GM06990 (cell line): ENCODE measurements at regions not wholly inside any gene's neighbourhood (a gene's known extent, or its start where the extent isn't known, plus 50 kb on each side); places are given as distances from the start of the nearest gene placed in this dataset.

Experiments
- DNase-seq: peaks from one replicate; pipeline ENCODE4 v3.0.0-alpha.2; 2011; ENCODE audit not compliant: insufficient read length; ENCODE audit errors: extremely low read depth
- H3K27me3 ChIP-seq: replicated peaks from 2 replicates; pipeline ENCODE4 v1.6.0; 2011; ENCODE audit warnings: low read length; ENCODE audit not compliant: control insufficient read depth, insufficient read depth
- H3K36me3 ChIP-seq: 2 replicates; pipeline ENCODE4 v1.5.1; 2011; ENCODE audit warnings: low read length; ENCODE audit not compliant: control insufficient read depth, insufficient read depth
- H3K4me3 ChIP-seq: replicated peaks from 2 replicates; pipeline ENCODE4 v1.5.1; 2011; ENCODE audit warnings: low read depth, mild to moderate bottlenecking, control low read depth, low read length
- CTCF ChIP-seq: IDR thresholded peaks from 2 replicates; pipeline ENCODE4 v1.5.1; 2011; ENCODE audit warnings: low read length, control low read depth, mild to moderate bottlenecking, inconsistent platforms; ENCODE audit not compliant: insufficient read depth, poor library complexity, severe bottlenecking

DNA sequence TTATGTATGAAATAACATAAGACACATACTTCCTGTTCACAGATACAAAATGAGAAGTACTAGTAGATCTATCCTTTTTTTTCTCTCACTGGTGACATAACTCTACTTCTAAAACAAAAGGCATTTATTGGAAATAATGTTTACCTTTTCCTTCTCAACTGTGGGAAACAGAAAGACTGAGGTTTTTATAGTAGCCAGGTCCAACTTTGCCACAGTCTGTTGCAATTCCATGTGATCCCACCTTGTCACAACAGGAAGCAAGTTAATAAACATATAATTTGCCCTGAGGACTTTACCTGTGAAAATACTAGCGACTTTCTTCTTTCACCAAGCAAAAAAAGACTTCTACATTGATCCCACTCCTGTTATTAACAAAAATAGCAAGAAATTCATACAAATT, 475.8 kb downstream of the PDGFC start:
- no peak for DNase-seq
- H3K27me3 ChIP-seq: no peaks in the 10 kb centered on the region
- H3K4me3 ChIP-seq: no peak overlapping the region
- H3K36me3 ChIP-seq: no peaks in the 10 kb centered on the region
- no peak for TF ChIP-seq CTCF

GRCh38 chr4:156495091-156495490, 476.5 kb downstream of the PDGFC start:
- H3K36me3 ChIP-seq: no peaks in the 10 kb centered on the region
- no peak overlapping the region for H3K4me3 ChIP-seq
- no peaks in the 10 kb centered on the region for H3K27me3 ChIP-seq
- TF ChIP-seq CTCF: no peak
- DNase-seq: no peak

GRCh38 chr4:156493858-156494257, 477.7 kb downstream of the PDGFC start:
- TF ChIP-seq CTCF: no peak
- no peaks in the 10 kb centered on the region for H3K27me3 ChIP-seq
- no peak overlapping the region for H3K4me3 ChIP-seq
- DNase-seq: no peak
- no peaks in the 10 kb centered on the region for H3K36me3 ChIP-seq

- Histone ChIP-seq H3K4me3 (no peak overlapping the region), H3K36me3 (no peaks in the 10 kb centered on the region), H3K27me3 (no peaks in the 10 kb centered on the region)
- no peak for TF ChIP-seq CTCF
- no peak for DNase-seq
Observed at GRCh38 chr4:156487107-156487506, 484.5 kb downstream of the PDGFC start.

DNA sequence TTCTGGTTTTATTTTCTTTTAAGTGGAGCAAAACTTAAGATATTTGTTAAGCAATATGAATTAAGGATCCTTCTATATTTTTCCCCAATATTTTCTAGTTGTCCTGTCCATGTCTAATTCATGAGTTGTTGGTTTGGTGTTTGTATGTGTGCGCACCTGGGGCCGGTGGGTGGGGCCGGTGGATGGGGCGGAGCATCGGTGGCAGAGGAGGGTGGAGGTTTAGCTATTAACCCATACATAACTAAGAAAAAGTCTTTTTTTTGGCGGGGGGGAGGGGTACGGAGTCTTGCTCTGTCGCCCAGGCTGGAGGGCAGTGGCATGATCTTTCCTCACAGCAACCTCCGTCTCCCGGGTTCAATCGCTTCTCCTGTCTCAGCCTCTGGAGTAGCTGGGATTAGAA, 489.8 kb downstream of the PDGFC start:
- no peak for TF ChIP-seq CTCF
- no peak for DNase-seq
- no peaks in the 10 kb centered on the region for H3K36me3 ChIP-seq

GRCh38 chr4:156477636-156478035, 494.0 kb downstream of the PDGFC start:
- no peak for DNase-seq
- H3K4me3 ChIP-seq: no peak overlapping the region
- no peak for TF ChIP-seq CTCF
- no peaks in the 10 kb centered on the region for H3K36me3 ChIP-seq
- H3K27me3 ChIP-seq: no peaks in the 10 kb centered on the region

More for the DNA sequence above, 489.8 kb downstream of the PDGFC start:
- no peaks in the 10 kb centered on the region for H3K27me3 ChIP-seq
- no peak overlapping the region for H3K4me3 ChIP-seq
